Activated CD8-positive, alpha-beta memory T cell treated with anti-CD3 and anti-CD28 coated beads for 36 hours (primary cell): ENCODE measurements at regions not wholly inside any gene's neighbourhood (a gene's known extent, or its start where the extent isn't known, plus 50 kb on each side); places are given as distances from the start of the nearest gene placed in this dataset.
"Not testable (repeated sequence)": the region's sequence is repeated elsewhere in the genome, so short reads cannot be mapped to it uniquely, and the experiment has no call there.

Experiments used
- CTCF ChIA-PET: fragments of 350-600 bp; sonication (Branson Sonifier 250); formaldehyde crosslinking; loops from one replicate; lab custom pipeline; 2021; ENCODE audit warnings: antibody characterized with exemption; lab: Charles Lee
- POLR2A ChIA-PET: fragments of 350-600 bp; sonication (Branson Sonifier 250); formaldehyde crosslinking; loops from one replicate; lab custom pipeline; 2021; ENCODE audit warnings: antibody characterized with exemption; lab: Charles Lee

DNA sequence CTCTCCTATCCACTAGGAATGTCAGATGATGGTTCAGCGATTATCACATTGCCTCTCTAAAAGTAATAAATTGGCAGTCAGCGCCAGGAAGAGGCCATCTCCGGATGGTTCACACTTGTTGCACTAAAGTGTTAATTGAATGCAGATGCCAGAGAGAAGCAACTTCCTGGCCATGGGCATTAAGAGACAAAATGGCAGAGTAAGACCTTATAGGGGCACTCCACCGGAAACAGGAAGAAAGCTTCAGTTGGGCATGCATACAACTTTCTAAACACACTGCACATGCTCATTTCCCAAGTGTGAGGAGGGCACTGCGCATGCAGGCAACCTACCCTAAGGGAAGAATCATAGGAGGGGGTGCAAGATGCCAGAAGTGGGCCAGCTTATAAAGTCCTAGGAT lies 71.7 kb upstream of the AUTS2 start:
- CTCF ChIA-PET = no interaction called here
- POLR2A ChIA-PET = no interaction called here

DNA sequence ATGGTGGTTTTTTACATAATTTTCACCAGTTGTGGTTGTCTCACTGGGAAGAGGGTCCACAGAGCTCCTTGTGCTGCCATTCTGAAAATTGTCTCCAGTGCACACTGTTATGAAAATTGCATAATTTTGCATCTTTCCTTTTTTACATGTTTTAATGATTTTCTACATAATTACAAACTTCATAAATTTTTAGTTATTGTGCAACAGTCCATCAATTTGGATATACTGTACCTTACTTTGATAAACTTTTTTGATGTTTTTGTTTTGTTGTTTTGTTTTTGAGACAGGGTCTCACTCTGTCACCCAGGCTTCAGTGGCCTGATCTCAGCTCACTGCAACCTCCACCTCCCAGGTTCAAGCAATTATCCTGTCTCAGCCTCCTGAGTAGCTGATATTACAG lies 70.6 kb upstream of the AUTS2 start:
- CTCF ChIA-PET = no interaction called here
- POLR2A ChIA-PET = no interaction called here

DNA sequence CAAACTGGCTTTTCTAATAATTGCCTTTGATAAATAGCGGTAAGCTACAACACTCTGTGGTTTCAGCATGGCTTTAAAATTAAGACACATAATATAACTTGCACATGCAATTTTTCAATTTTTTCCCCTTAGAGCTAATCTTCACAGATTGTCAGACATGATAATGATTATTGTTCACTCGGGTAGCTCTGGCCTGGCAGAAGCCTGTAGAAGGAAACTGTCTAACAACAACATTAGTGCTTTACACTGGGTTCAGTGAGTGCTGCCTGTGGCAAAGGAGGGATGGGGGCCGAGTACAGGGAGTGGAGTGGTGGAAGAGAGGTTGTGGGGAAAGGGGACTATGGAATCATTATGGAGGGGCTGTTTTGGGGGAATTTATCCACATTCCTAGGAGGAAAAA lies 67.2 kb upstream of the AUTS2 start:
- ChIA-PET POLR2A (no interaction called here), CTCF (no interaction called here)

DNA sequence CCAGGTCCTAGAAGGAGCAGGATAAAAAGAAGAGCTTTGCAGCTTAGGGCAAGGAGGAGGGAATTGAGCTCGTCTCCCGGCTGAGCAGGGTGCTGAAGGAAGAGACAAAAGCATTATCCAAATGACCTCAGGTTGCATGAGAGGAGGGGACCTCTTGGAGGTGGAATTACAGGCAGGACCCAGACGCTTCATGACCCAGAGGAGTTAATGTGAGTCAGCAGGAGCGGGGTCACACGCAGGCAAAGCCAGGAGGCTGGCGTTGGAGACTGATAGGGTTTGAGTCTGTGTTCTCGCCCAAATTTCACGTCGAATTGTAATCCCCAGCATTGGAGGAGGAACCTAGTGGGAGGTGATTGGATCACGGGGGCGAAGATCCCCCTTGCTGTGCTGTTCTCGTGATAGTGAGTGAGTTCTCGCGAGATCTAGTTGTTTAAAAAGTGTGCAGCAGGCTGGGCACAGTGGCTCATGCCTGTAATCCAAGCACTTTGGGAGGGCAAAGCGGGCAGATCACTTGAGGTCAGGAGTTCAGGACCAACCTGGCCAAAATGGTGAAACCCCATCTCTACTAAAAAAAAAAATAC lies 63.7 kb upstream of the AUTS2 start:
- ChIA-PET POLR2A (no interaction called here), CTCF (no interaction called here)

DNA sequence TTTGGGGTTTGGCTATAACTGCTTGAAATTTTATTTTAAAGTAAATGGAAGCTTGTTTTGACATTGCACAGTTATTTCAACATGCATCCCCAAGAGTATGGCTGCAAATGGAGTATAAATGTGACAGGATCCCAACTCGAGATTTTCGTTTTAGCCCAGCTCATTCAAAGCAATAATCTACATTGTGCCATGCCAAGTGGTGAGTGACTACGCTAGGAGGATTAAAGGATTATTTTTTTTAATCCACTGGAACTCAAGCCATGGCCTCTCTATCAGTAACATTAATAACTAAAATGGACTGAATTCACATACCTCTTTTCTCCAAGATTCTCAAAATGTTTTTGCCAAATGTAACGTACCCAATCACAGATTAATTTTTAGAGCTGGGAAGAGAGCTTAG lies 60.6 kb upstream of the AUTS2 start:
- POLR2A ChIA-PET = no interaction called here
- CTCF ChIA-PET = no interaction called here

DNA sequence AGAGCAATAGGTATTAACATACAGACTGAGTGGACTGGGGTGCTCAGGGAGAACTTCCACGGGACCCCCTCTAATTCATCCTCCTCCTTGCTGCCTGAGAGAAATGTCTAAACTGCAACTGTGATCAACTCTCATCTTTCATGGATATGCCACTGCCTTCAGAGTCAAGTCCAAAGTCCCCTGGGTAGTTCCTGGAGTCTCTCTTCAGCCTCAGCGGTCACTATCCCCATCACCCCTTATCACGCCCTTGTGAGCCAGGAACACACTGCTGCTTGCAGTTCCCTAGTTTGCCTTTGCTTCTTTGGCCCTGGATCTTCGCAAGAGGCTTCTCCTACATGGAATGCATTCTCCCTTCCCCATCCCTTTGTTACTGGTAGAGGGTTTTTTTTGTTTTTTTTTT lies 58.7 kb upstream of the AUTS2 start:
- ChIA-PET CTCF (no interaction called here), POLR2A (no interaction called here)

DNA sequence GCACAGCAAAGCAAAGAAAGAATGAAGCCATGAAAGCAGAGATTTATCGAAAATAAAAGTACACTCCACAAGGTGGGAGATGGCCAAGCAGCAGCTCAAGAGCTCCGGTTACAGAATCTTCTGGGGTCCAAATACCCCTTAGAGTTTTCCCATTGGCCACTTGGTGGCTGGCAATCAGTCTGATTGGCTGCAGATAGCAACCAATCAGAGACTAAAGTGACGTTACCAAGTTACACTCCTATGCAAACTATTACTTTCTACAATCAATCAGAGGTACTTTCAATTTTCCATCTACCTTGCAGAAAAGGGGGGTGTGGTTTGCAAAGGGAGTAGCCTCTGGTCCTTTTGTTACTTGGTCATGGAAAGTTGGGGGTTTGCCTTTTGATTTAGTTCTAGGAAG lies 58.0 kb upstream of the AUTS2 start:
- ChIA-PET CTCF (no interaction called here), POLR2A (no interaction called here)

DNA sequence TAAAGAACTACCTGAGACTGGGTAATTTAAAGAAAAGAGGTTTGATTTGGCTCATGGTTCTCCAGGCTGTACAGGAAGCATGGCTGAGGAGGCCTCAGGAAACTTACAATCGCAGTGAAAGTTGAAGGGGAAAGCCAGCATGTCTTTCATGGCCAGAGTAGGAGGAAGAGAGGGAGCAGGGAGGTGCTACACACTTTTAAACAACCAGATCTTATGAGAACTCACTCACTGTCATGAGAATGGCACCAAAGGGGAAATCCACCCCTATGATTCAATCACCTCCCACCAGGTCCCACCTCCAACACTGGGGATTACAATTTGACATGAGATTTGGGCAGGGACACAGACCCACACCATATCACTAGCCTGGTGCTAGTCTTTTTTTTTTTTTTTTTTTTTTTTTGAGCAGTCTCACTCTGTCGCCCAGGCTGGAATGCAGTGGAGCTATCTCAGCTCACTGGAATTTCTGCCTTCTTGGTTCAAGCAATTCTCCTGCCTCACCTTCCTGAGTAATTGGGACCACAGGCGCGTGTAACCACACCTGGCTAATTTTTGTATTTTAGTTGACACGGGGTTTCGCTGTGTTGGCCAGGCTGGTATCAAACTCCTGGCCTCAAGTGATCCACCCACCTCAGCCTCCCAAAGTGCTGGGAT lies 56.4 kb upstream of the AUTS2 start:
- POLR2A ChIA-PET, CTCF ChIA-PET: not testable (repeated sequence)

DNA sequence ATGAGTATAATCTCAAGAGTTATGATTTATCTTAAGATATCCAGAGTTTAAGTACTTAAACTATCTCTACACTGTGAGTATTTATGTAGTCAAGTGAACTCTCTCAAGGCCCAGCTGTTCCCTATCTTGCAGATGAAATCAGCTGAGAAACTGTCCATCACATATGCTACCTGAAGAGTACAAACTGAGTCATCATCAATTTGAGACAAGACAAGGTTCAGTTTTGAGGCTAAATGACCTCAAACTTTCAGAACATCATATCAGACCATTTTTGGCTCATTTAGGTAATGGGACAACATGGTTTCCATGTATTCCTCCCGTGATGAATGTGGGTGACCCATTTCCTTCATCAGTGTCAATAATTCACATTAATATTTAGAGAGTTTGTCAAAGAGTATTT lies 53.1 kb upstream of the AUTS2 start:
- CTCF ChIA-PET = no interaction called here
- POLR2A ChIA-PET = no interaction called here
